ENCODE measurements at regions not wholly inside any gene's neighbourhood (a gene's known extent, or its start where the extent isn't known, plus 50 kb on each side); places are given as distances from the start of the nearest gene placed in this dataset.

DNA sequence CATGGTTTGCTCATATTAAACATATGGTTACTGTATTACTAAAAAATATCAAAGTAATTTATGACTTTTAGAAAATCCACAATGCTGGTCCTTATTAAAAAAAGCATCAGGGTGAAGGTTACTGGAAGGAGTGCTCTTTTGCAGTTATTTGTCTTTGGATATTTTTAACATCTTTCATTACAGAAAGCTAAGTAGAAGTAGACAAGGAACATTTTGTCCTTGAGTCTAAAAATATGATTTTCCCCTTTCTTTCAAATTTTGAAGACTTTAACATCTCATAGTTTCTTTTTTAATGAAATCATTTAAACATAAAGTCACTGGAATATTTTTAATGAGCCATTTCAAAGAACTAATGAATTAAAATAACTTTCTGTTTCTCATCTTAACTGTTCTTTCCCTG lies 110.1 kb upstream of the TNS3 start:
- no peak for DNase-seq (ENCODE audit: low read depth)

DNA sequence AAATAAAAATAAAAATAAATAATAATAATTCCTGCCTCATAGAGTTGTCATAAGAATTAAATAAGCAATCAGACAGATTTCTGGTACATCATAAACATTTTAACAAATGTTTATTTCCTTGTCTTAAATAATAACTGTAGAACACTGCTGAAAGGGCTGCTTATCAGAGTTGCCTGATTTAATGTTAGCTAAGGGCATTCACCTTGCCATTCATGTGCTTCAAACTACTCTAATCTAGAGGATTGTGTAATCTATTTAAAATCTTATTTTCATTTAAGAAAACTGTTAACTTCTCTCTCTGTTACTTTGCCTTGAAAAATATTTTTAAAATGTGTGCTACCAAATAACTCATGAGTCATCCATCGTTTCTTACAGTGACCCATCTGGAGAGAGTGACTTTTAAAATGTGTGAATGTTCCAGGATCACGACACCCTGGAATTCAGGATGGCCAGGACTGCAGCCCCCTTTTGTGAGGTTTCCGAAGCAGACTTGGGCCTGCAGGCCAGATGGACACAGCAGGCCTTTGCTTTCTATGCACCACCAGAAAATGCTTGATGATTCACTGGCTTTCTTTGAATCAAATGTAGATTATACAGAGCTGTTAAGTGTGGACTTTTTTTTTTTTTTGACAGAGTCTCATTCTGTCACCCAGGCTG lies 109.1 kb upstream of the TNS3 start:
- DNase-seq (ENCODE audit: low read depth), result peak; percentile 24

DNA sequence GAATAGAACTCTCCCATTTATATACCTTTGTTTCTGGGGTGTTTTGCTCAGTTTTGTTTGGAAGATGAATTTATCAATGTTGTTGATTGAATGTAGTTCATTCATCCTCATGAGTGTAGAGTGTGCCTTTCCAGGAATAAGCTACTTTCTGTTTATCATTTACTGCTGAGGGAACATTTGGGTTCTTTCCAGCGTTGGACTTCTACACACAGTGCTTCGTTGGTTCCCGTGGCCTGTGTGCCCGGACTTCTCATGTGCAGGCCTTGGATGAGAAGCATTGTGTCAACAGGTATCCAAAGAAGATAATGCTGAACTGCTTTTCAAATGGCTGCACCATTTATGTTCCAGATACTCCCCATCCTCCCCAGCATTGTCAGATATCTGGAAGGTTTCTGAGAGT lies 107.6 kb upstream of the TNS3 start:
- no peak for DNase-seq (ENCODE audit: low read depth)

GRCh38 chr7:47688311-47689100 lies 106.6 kb upstream of the TNS3 start:
- DNase-seq (ENCODE audit: low read depth), result no peak

DNA sequence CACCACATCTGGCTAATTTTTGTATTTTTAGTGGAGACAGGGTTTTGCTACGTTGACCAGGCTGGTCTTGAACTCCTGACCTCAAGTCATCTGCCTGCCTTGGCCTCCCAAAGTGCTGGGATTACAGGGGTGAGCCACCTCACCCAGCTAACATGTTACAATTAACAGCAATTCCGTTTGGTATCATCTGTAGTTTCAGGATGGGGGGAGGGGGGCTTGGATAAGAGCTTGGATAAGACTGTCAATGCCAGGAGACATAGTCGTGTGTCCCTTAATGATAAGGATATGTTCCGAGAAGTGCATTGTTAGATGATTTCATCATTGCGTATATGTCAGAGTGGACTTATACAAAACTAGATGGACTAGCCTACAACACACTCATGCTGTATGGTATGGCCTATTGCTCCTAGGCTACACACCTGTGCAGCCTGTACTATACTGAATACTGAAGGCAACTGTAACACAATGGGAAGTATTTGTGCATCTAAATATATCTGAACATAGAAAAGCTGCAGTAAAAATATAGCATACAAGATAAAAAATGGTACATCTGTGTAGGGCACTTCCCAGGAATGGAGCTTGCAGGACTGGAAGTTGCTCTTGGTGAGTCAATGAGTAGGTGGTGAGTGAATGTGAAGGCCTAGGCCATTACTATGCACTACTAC lies 103.9 kb upstream of the TNS3 start:
- DNase-seq (ENCODE audit: low read depth), result no peak

- no peak for DNase-seq (ENCODE audit: low read depth)
Measured at GRCh38 chr7:47685151-47685550, 103.2 kb upstream of the TNS3 start.

DNA sequence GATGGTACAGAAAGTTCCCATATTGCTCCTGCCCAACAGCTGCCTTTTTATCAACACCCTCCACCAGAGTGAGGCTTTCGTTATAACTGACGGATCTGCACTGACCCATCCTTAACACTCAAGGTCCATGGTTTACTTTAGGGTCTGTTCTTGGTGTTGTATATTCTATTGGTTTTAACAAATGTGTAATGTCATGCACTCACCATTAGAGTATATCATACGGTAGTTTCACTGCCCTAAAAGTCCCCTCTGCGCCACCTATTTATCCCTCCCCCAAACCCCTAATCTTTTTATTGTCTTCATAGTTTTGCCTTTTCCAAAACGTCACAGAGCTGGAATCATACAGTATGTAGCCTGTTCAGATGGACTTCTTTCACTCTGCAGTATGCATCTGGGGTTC lies 102.8 kb upstream of the TNS3 start:
- no peak for DNase-seq (ENCODE audit: low read depth)

DNA sequence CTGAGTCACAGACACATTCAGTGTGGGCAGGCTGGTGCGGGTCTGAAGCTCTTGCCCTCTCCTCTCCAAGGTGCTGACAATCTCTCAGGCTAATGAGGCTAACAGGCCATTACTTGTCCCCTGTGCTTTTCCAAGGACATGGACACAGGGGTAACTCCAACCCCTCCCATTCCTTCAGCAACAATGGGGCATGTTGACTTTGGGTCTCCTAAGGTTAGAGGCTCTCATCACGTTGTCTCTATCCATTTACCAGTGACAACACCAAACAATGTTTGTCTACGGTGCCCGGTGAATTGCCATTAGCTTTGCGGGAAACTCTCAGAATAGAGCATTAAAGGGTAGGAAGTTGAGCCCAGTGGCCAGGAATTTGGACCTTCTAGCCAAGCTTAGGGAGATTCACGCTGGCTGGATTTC lies 101.6 kb upstream of the TNS3 start:
- DNase-seq (ENCODE audit: low read depth), result no peak

GRCh38 chr7:47682874-47683273 lies 101.0 kb upstream of the TNS3 start:
- DNase-seq (ENCODE audit: low read depth), result no peak

DNA sequence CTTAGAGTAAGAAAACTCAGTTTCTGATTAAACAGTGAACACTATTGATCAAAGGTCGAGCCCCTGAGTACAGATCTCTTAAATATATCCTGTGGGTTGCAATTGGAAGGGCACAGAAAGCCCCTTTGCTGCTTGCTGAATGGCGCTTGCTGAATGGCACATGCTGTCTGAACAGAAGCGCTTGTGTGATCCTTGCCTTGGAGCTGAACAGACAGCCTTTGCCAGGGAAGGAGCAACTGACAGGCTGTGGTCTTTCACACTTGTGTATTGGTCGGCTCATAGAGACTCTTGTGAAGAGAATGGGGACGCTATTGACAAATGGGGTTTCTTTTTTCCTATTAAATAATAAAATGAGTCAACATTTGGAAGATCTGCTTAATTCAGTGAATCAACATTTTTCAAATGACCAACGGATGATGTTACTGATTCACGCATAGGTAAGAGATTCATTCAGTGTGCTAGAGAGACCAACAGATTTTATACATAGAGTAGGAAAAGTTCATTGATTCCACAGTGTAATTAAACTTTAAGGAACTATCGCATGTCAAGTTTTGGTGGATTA lies 99.4 kb upstream of the TNS3 start:
- no peak for DNase-seq (ENCODE audit: low read depth)

DNA sequence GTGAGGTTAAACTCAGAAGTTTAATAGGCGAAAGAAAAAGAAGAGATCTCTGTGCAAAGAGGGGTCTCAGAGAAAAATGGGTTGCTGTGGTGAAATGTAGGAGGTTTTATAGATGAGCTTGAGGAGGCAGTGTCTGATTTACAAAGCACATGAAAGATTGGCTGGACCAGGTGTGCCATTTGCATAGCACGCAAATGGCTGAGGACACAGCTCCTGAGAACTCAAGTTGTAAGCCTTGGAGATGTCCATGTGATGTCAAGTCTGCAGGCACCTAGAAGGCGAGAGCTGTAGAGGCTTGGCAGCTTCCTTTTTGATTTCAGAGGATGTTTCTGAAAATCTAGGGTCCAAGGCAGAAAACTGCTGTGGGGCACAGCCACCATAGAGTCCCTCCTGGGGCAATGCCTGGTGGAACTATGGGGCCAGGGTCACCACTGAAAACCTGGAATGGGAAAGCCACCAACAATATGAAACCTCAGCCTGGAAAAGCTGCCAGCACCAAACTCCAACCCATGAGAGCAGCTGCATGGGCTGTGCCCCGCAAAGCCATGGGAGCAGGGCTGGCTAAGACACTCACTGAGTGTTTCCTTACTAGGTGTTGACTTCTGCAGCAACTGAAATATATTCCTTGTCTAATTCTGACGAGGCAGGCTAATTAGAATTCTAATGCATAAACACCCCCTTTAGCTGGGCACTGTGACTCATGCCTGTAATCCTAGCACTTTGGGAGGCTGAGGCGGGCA lies 96.9 kb upstream of the TNS3 start:
- DNase-seq (ENCODE audit: low read depth), result no peak

GRCh38 chr7:47677664-47678063 lies 95.8 kb upstream of the TNS3 start:
- DNase-seq (ENCODE audit: low read depth), result no peak

GRCh38 chr7:47677093-47677492 lies 95.2 kb upstream of the TNS3 start:
- no peak for DNase-seq (ENCODE audit: low read depth)

- peak; percentile 13 for DNase-seq (ENCODE audit: low read depth)
Measured at GRCh38 chr7:47672977-47673381, 91.1 kb upstream of the TNS3 start.

- DNase-seq (ENCODE audit: low read depth), result no peak
Measured at GRCh38 chr7:47672271-47672791, 90.4 kb upstream of the TNS3 start.

GRCh38 chr7:47671358-47671757 lies 89.4 kb upstream of the TNS3 start:
- no peak for DNase-seq (ENCODE audit: low read depth)

DNA sequence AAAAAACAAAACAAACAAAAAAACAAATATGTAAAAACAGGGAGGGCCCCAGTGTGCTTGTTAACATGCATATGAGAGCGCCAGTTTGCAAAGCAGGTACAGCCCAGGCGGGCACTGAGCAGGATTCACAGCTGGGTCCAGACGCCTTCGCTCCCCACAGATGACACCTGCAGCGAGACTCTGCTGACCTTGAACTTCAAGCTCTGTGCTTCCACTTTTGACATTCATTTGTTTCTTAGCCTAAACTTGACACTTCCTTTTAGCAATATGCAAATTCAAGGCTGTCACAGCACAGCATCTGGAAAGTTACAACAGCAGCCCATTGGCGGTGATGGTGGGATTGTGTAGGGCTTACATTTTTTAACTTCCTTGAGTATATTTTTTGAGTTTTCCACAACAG lies 88.8 kb upstream of the TNS3 start:
- no peak for DNase-seq (ENCODE audit: low read depth)

DNA sequence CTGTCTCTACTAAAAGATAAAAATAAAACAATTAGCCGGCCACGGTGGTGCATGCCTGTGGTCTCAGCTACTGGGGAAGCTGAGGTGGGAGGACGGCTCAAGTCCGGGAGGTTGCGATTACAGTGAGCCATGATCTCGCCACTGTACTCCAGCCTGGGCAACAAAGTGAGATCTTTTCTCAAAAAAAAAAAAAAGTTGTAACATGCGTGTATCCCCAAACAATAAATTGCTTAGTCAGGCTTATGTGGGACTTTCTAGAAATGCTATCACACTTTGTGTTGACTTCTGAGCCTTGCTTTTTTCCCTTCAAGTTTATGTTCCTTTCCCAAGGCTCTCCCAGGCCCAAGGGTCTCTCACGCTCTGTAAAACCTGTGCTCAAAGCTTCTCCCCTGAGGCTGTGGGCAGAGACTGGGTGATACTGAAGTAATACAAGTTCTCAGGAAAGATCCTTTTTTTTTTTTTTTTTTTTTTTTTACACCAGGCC lies 88.0 kb upstream of the TNS3 start:
- no peak for DNase-seq (ENCODE audit: low read depth)

GRCh38 chr7:47669178-47669891 lies 87.4 kb upstream of the TNS3 start:
- peak; percentile 90 for DNase-seq (ENCODE audit: low read depth)

- no peak for DNase-seq (ENCODE audit: low read depth)
Measured at GRCh38 chr7:47666164-47666862, 84.4 kb upstream of the TNS3 start.

All from HT1080 (cell line).